HCT116 (cell line): ENCODE measurements at regions not wholly inside any gene's neighbourhood (a gene's known extent, or its start where the extent isn't known, plus 50 kb on each side); places are given as distances from the start of the nearest gene placed in this dataset.

Experiments
- ATAC-seq: fragments of 200-7000 bp; cut with Tn5 transposase; 2 replicates; pipeline ENCODE4 v1.9.1; 2020; ENCODE audit warnings: mild to moderate bottlenecking, moderate library complexity
- BruUV-seq: library from RNA; stranded (reverse); fragments of 400-500 nt; replicated peaks from 2 replicates; lab custom pipeline; 2021; lab: Mats Ljungman, UMichigan
- CTCF ChIA-PET: fragments of 300-600 bp; sonication (Branson Sonifier 250); formaldehyde crosslinking; loops from one replicate; lab custom pipeline; 2021; ENCODE audit warnings: antibody characterized with exemption; lab: Charles Lee
- POLR2A ChIA-PET: fragments of 300-600, 350-600 bp; sonication (Branson Sonifier 250); formaldehyde crosslinking; loops from one replicate; lab custom pipeline; 2021; ENCODE audit warnings: antibody characterized with exemption; lab: Charles Lee
- RAD21 ChIA-PET, 2 experiments: fragments of 300-600 bp; sonication (Branson Sonifier 250); formaldehyde crosslinking; loops; one replicate each; lab custom pipeline; 2023; ENCODE audit warnings: low total read pairs in 2 of 2; ENCODE audit not compliant: uncharacterized antibody in 2 of 2, unreplicated experiment in 2 of 2, low non-redundant PET in 1 of 2; lab: Charles Lee
- DNase-seq: peaks from one replicate; pipeline ENCODE4 v3.0.0-alpha.2; 2010; ENCODE audit warnings: low read depth, low spot score
- H2AFZ ChIP-seq: fragments of 200-600 bp; shearing (Covaris generic), sonication (generic); 2 replicates; pipeline ENCODE4 v1.6.1; 2017; ENCODE audit warnings: low read depth, mixed run types, mixed read lengths, antibody characterized with exemption, low read length; ENCODE audit not compliant: poor library complexity, severe bottlenecking
- H3K27ac ChIP-seq: 2 replicates; pipeline ENCODE4 v1.5.1; 2012; ENCODE audit warnings: low read depth, low read length
- H3K27me3 ChIP-seq: fragments of 200-600 bp; sonication (generic); 2 replicates; pipeline ENCODE4 v1.6.1; 2016; ENCODE audit warnings: mixed run types, low read length, mixed read lengths; ENCODE audit not compliant: insufficient read depth
- H3K36me3 ChIP-seq, 2 experiments: fragments of 200-500 bp in 1 of 2; fragments of 200-600 bp in 1 of 2; sonication (Bioruptor generic) in 1 of 2; sonication (generic) in 1 of 2; 2 replicates each; pipeline versions ENCODE4 v1.5.1 to v1.6.1; 2014 to 2016; ENCODE audit warnings: low read length in 2 of 2, inconsistent platforms in 1 of 2, mixed read lengths in 1 of 2, mixed run types in 1 of 2; ENCODE audit not compliant: insufficient read depth in 2 of 2, control insufficient read depth in 1 of 2
- H3K4me1 ChIP-seq, 2 experiments: fragments of 200-600 bp in 1 of 2; sonication (generic) in 1 of 2; 2 replicates each; pipeline versions ENCODE4 v1.5.1 to v1.6.1; 2012 to 2017; ENCODE audit warnings: low read length in 2 of 2, inconsistent platforms in 1 of 2, mild to moderate bottlenecking in 1 of 2, mixed read lengths in 1 of 2, mixed run types in 1 of 2, moderate library complexity in 1 of 2; ENCODE audit not compliant: insufficient read depth in 2 of 2, control insufficient read depth in 1 of 2
- H3K4me2 ChIP-seq: fragments of 200-600 bp; sonication (generic); 2 replicates; pipeline ENCODE4 v1.6.1; 2017; ENCODE audit warnings: mixed run types, low read length, mixed read lengths
- H3K4me3 ChIP-seq, 2 experiments: fragments of 200-600 bp in 1 of 2; sonication (generic) in 1 of 2; replicated peaks in 1 of 2; 2 replicates each; pipeline ENCODE4 v1.5.1; 2011 to 2016; ENCODE audit warnings: low read length in 2 of 2, control low read depth in 1 of 2, low read depth in 1 of 2, mild to moderate bottlenecking in 1 of 2, mixed read lengths in 1 of 2, mixed run types in 1 of 2
- H3K79me2 ChIP-seq: fragments of 200-600 bp; sonication (generic); 2 replicates; pipeline ENCODE4 v1.6.1; 2017; ENCODE audit warnings: mild to moderate bottlenecking, mixed run types, low read length, moderate library complexity, mixed read lengths; ENCODE audit not compliant: insufficient read depth
- H3K9ac ChIP-seq: fragments of 200-600 bp; sonication (generic); 2 replicates; pipeline ENCODE4 v1.6.1; 2016; ENCODE audit warnings: low read length, mixed read lengths
- H3K9me2 ChIP-seq: fragments of 200-600 bp; sonication (generic), shearing (Covaris generic); 2 replicates; pipeline ENCODE4 v1.6.1; 2017; ENCODE audit warnings: mixed run types, mild to moderate bottlenecking, moderate library complexity; ENCODE audit not compliant: insufficient read depth
- H3K9me3 ChIP-seq, 2 experiments: fragments of 200-500 bp in 1 of 2; fragments of 200-600 bp in 1 of 2; sonication (Bioruptor generic) in 1 of 2; sonication (generic) in 1 of 2; 2 replicates each; pipeline ENCODE4 v1.6.1; 2014 to 2017; ENCODE audit warnings: low read length in 2 of 2, mixed read lengths in 2 of 2, inconsistent platforms in 1 of 2, low read depth in 1 of 2, mild to moderate bottlenecking in 1 of 2, mixed run types in 1 of 2, moderate library complexity in 1 of 2; ENCODE audit not compliant: control insufficient read depth in 1 of 2, insufficient read depth in 1 of 2
- H4K20me1 ChIP-seq: fragments of 200-600 bp; sonication (generic), shearing (Covaris generic); 2 replicates; pipeline ENCODE4 v1.6.1; 2017; ENCODE audit warnings: mixed run types, mild to moderate bottlenecking, moderate library complexity; ENCODE audit not compliant: insufficient read depth
- CTCF ChIP-seq, 3 experiments: fragments of 200-600 bp in 1 of 3; sonication (generic) in 1 of 3; IDR thresholded peaks in 2 of 3; conservative IDR thresholded peaks in 1 of 3; 2 replicates each; pipeline ENCODE4 v1.5.1; 2012 to 2017; ENCODE audit warnings: low read depth in 2 of 3, low read length in 2 of 3, antibody characterized with exemption in 1 of 3, borderline replicate concordance in 1 of 3, control low read depth in 1 of 3, mild to moderate bottlenecking in 1 of 3, mixed read lengths in 1 of 3, mixed run types in 1 of 3, moderate library complexity in 1 of 3; ENCODE audit not compliant: insufficient read depth in 1 of 3
- ELF1 ChIP-seq: IDR thresholded peaks from 2 replicates; pipeline ENCODE4 v1.6.1; 2012; ENCODE audit warnings: low read depth, borderline replicate concordance
- EZH2phosphoT487 ChIP-seq: fragments of 200-600 bp; IDR thresholded peaks from 2 replicates; pipeline ENCODE4 v1.6.1; 2018; ENCODE audit warnings: antibody characterized with exemption, borderline replicate concordance
- FOSL1 ChIP-seq: IDR thresholded peaks from 2 replicates; pipeline ENCODE4 v1.6.1; 2012; ENCODE audit warnings: low read depth
- MAX ChIP-seq: IDR thresholded peaks from 2 replicates; pipeline ENCODE4 v1.6.1; 2012
- REST ChIP-seq: IDR thresholded peaks from 2 replicates; pipeline ENCODE4 v1.6.1; 2012; ENCODE audit warnings: low read depth
- ZBTB33 ChIP-seq: IDR thresholded peaks from 2 replicates; pipeline ENCODE4 v1.6.1; 2011; ENCODE audit warnings: mild to moderate bottlenecking, low read length, moderate library complexity; ENCODE audit not compliant: insufficient replicate concordance; ENCODE audit errors: extremely low read depth
- intact Hi-C: fragments of 100-400 bp; cut with micrococcal nuclease; formaldehyde crosslinking; loops from 2 replicates; pipeline ENCODE4 v1.10.0; 2022

GRCh38 chr5:167995844-167996425 is 295.5 kb upstream of the WWC1 start (continued):
- TF ChIP-seq CTCF (IDR thresholded peaks at IDR 0.05 in 2 of 3, conservative IDR thresholded peaks at IDR 0.05 in 1 of 3; ENCODE audit: borderline replicate concordance in 1 of 3, insufficient read depth in 1 of 3, low read depth in 2 of 3, low read length in 2 of 3), result no peak
- no peak for TF ChIP-seq REST

- DNase-seq, result no peak
- peaks cover 28% of the 10 kb centered on the region for H3K27me3 ChIP-seq
- no peak for ATAC-seq
- H4K20me1 ChIP-seq, result no peaks in the 10 kb centered on the region
- CTCF ChIA-PET, result no interaction called here
- no peaks in the 10 kb centered on the region for H3K79me2 ChIP-seq
- no peak overlapping the region for H2AFZ ChIP-seq
- H3K9me3 ChIP-seq, result no peaks in the 10 kb centered on the region
- no peaks in the 10 kb centered on the region for H3K36me3 ChIP-seq
- H3K9ac ChIP-seq, result no peak overlapping the region
- H3K27ac ChIP-seq, result no peak overlapping the region
- H3K4me3 ChIP-seq, result no peak overlapping the region
- TF ChIP-seq EZH2phosphoT487 (no peak), FOSL1 (no peak), ZBTB33 (no peak), MAX (no peak), ELF1 (no peak)
- RAD21 ChIA-PET, result no interaction called here
- H3K9me2 ChIP-seq, result no peaks in the 10 kb centered on the region
- no peak overlapping the region for H3K4me2 ChIP-seq
- intact Hi-C loops, result no loop called here
- no TSS peak for BruUV-seq
- POLR2A ChIA-PET, result no interaction called here
- H3K4me1 ChIP-seq, result no peaks in the 10 kb centered on the region
Observed at GRCh38 chr5:167998148-167998767, 293.2 kb upstream of the WWC1 start.
